Left ventricle myocardium inferior (tissue), 1 donor: ENCODE measurements at regions not wholly inside any gene's neighbourhood (a gene's known extent, or its start where the extent isn't known, plus 50 kb on each side); places are given as distances from the start of the nearest gene placed in this dataset.

Experiments
- DNase-seq: peaks from one replicate; pipeline ENCODE4 v3.0.0-alpha.2; 2020
- H3K27ac ChIP-seq: fragments of 200-600 bp; replicated peaks from 2 replicates; pipeline ENCODE4 v1.8.0; 2021
- H3K27me3 ChIP-seq: fragments of 200-600 bp; 2 replicates; pipeline ENCODE4 v1.8.0; 2021; ENCODE audit warnings: low read depth
- H3K36me3 ChIP-seq: fragments of 200-600 bp; 2 replicates; pipeline ENCODE4 v1.8.0; 2021
- H3K4me1 ChIP-seq: fragments of 200-600 bp; 2 replicates; pipeline ENCODE4 v1.8.0; 2021
- H3K4me3 ChIP-seq: fragments of 200-600 bp; 2 replicates; pipeline ENCODE4 v1.8.0; 2021; ENCODE audit warnings: mild to moderate bottlenecking, moderate library complexity
- H3K9me3 ChIP-seq: fragments of 200-600 bp; replicated peaks from 2 replicates; pipeline ENCODE4 v1.8.0; 2021
- CTCF ChIP-seq: fragments of 200-600 bp; IDR thresholded peaks from 2 replicates; pipeline ENCODE4 v1.8.0; 2021; ENCODE audit warnings: antibody characterized with exemption, mild to moderate bottlenecking, borderline replicate concordance
- intact Hi-C: fragments of 100-400 bp; cut with micrococcal nuclease; formaldehyde crosslinking; loops from one replicate; pipeline ENCODE4 v1.11.0; 2022
- donor health status: DM: no; HTN: yes; CAD: no; lungs with severe emphysema.

- intact Hi-C loops, result no loop called here
- Histone ChIP-seq H3K36me3 (no peaks in the 10 kb centered on the region), H3K4me3 (no peak overlapping the region), H3K27ac (no peak overlapping the region), H3K27me3 (no peaks in the 10 kb centered on the region), H3K4me1 (no peaks in the 10 kb centered on the region), H3K9me3 (peaks cover 24% of the 10 kb centered on the region)
- no peak for TF ChIP-seq CTCF
- no peak for DNase-seq
Measured at GRCh38 chr12:67813456-67813904, 164.9 kb downstream of the DYRK2 start.

DNA sequence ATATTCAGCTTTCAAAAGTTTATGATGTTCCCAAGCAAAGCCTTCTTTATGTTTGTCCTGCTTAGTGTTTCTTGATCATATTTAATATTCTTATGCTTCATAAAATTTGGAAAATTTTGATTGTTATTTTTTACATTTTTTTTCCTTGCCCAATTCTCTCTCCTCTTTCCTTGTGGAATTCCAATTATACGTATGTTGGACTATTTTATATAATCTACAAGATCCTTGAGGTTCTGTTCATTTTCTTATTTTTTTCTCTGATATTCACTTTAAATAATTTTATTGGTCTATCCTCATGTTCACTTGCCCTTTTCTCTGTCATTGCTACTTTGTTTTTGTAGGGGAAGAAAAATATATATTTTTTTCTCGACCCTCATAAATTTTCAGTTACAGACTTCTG lies 167.7 kb downstream of the DYRK2 start:
- H3K9me3 ChIP-seq, result peaks cover 24% of the 10 kb centered on the region
- H3K4me3 ChIP-seq, result no peak overlapping the region
- H3K36me3 ChIP-seq, result no peaks in the 10 kb centered on the region
- DNase-seq, result no peak
- intact Hi-C loops, result no loop called here
- H3K27ac ChIP-seq, result no peak overlapping the region
- no peaks in the 10 kb centered on the region for H3K4me1 ChIP-seq
- H3K27me3 ChIP-seq, result no peaks in the 10 kb centered on the region
- no peak for TF ChIP-seq CTCF

GRCh38 chr12:67818459-67818903 lies 169.9 kb downstream of the DYRK2 start:
- intact Hi-C loops, result no loop called here

GRCh38 chr12:67819902-67820301 lies 169.3 kb upstream of the IFNG-AS1 start:
- Histone ChIP-seq H3K27ac (no peak overlapping the region), H3K4me3 (no peak overlapping the region)

More at GRCh38 chr12:67818459-67818903, 169.9 kb downstream of the DYRK2 start:
- DNase-seq, result no peak
- H3K4me1 ChIP-seq, result no peaks in the 10 kb centered on the region
- no peak for TF ChIP-seq CTCF
- no peaks in the 10 kb centered on the region for H3K27me3 ChIP-seq
- H3K9me3 ChIP-seq, result peaks cover 24% of the 10 kb centered on the region
- no peaks in the 10 kb centered on the region for H3K36me3 ChIP-seq
- no peak overlapping the region for H3K4me3 ChIP-seq
- H3K27ac ChIP-seq, result no peak overlapping the region

GRCh38 chr12:67820694-67821093 lies 168.6 kb upstream of the IFNG-AS1 start:
- peaks cover under 1% of the 10 kb centered on the region for H3K4me1 ChIP-seq
- no peak overlapping the region for H3K27ac ChIP-seq
- no peaks in the 10 kb centered on the region for H3K27me3 ChIP-seq
- TF ChIP-seq CTCF, result no peak
- H3K9me3 ChIP-seq, result peaks cover 19% of the 10 kb centered on the region
- H3K4me3 ChIP-seq, result no peak overlapping the region
- intact Hi-C loops, result no loop called here
- DNase-seq, result no peak
- H3K36me3 ChIP-seq, result no peaks in the 10 kb centered on the region

More at GRCh38 chr12:67819902-67820301, 169.3 kb upstream of the IFNG-AS1 start:
- Histone ChIP-seq H3K4me1 (no peaks in the 10 kb centered on the region), H3K36me3 (no peaks in the 10 kb centered on the region), H3K9me3 (peaks cover 24% of the 10 kb centered on the region), H3K27me3 (no peaks in the 10 kb centered on the region)
- no peak for TF ChIP-seq CTCF
- DNase-seq, result no peak
- intact Hi-C loops, result no loop called here
